ENCODE measurements at regions not wholly inside any gene's neighbourhood (a gene's known extent, or its start where the extent isn't known, plus 50 kb on each side); places are given as distances from the start of the nearest gene placed in this dataset.

- TF ChIP-seq CTCF (conservative IDR thresholded peaks at IDR 0.05; ENCODE audit: low read depth), result no peak
- CTCF ChIA-PET, result interaction anchor here (0.9 kb wide), 1 partner anchor 9 kb away, joined by 3 read pairs; no protein-coding TSS in a partner anchor
- no peak for DNase-seq (ENCODE audit: low spot score)
- POLR2A ChIA-PET (ENCODE audit: low non-redundant PET), result no interaction called here
- no peak overlapping the region for H3K27ac ChIP-seq
Observed at GRCh38 chr15:89387140-89387903, 52.7 kb upstream of the POLG start.

- ChIA-PET POLR2A (ENCODE audit: low non-redundant PET) (interaction anchor here (0.5 to 0.6 kb wide), 2 partner anchors 11 to 1279 kb away, joined by 3 to 10 read pairs; no protein-coding TSS in a partner anchor), CTCF (interaction anchor here (1.0 kb wide), 1 partner anchor 27 kb away, joined by 4 read pairs; no protein-coding TSS in a partner anchor)
- no peak for TF ChIP-seq CTCF (conservative IDR thresholded peaks at IDR 0.05; ENCODE audit: low read depth)
- H3K27ac ChIP-seq, result no peak overlapping the region
- no peak for DNase-seq (ENCODE audit: low spot score)
Observed at GRCh38 chr15:89385596-89386331, 51.1 kb upstream of the POLG start.
